ENCODE measurements at regions not wholly inside any gene's neighbourhood (a gene's known extent, or its start where the extent isn't known, plus 50 kb on each side); places are given as distances from the start of the nearest gene placed in this dataset.
"Not testable (repeated sequence)": the region's sequence is repeated elsewhere in the genome, so short reads cannot be mapped to it uniquely, and the experiment has no call there.

DNA sequence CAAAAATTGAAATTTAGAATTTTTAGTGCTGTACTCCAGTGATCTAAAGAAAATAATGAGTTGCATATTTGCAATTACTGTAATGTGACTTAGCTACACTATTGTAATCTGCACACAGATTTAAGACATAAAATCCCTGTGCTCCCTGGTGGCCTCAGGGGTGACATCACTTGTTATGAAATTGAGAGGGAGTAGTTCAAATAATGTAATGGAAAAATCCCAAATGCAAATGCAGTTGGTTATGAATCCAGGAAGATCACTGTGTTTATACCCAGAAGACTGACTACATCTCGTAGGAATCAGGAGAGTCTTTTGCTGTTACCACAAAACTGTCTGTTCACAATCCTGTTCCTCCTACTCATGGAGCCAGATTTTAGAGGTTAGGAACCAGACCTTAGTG, 178.7 kb upstream of the FBXL17 start:
- H3K4me3 ChIP-seq (ENCODE audit: low read length) = no peak overlapping the region
- H3K9me3 ChIP-seq (replicated peaks; ENCODE audit: insufficient read depth, low read length) = no peaks in the 10 kb centered on the region
- H3K36me3 ChIP-seq (replicated peaks; ENCODE audit: insufficient read depth, low read length) = no peaks in the 10 kb centered on the region
- no peak overlapping the region for H3K9ac ChIP-seq (ENCODE audit: low read length)
- no peaks in the 10 kb centered on the region for H4K20me1 ChIP-seq (ENCODE audit: insufficient read depth, low read length)
- no peak overlapping the region for H3K27ac ChIP-seq (ENCODE audit: low read length)
- H3K79me2 ChIP-seq (ENCODE audit: low read length) = no peaks in the 10 kb centered on the region
- no peak for DNase-seq
- H2AFZ ChIP-seq (ENCODE audit: low read length) = no peak overlapping the region
- H3K4me1 ChIP-seq (ENCODE audit: low read length) = no peaks in the 10 kb centered on the region
- no peaks in the 10 kb centered on the region for H3K27me3 ChIP-seq (replicated peaks; ENCODE audit: insufficient read depth, low read length)
- H3F3A ChIP-seq (ENCODE audit: insufficient read depth, low read length) = no peaks in the 10 kb centered on the region
- H3K9me2 ChIP-seq (replicated peaks; ENCODE audit: insufficient read depth, low read length) = no peaks in the 10 kb centered on the region
- no peak for TF ChIP-seq EZH2phosphoT487 (IDR thresholded peaks at IDR 0.05; ENCODE audit: low read length)
- TF ChIP-seq CTCF (IDR thresholded peaks at IDR 0.05; ENCODE audit: low read length) = no peak
- no peak for TF ChIP-seq EZH2 (optimal IDR thresholded peaks at IDR 0.05; ENCODE audit: low read depth, low read length)
- no peak overlapping the region for H3K4me2 ChIP-seq (ENCODE audit: low read depth, low read length)

DNA sequence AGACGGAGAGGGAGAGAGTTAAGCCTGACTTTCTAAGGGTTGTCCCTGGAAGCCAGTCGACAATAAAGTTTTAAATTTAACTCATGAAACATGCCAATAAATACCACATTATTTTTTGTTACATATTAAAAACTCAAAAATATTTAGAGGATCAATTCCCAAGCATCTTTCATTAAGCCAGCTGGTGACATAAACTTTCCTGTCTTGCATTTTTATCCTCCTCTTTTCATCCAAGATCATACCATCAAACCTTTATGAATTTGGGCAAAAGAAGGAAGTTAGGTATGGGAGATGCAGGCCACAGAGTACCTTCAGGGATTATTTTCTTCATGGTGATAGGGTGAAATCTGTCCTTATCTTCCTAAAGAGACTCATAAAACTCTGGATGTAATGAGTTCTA, 178.3 kb upstream of the FBXL17 start:
- Histone ChIP-seq H3K27me3 (replicated peaks; ENCODE audit: insufficient read depth, low read length) (no peaks in the 10 kb centered on the region), H3K9ac (ENCODE audit: low read length) (no peak overlapping the region), H3K4me2 (ENCODE audit: low read depth, low read length) (no peak overlapping the region), H3K79me2 (ENCODE audit: low read length) (no peaks in the 10 kb centered on the region), H3K4me1 (ENCODE audit: low read length) (no peaks in the 10 kb centered on the region), H3K27ac (ENCODE audit: low read length) (no peak overlapping the region), H3K36me3 (replicated peaks; ENCODE audit: insufficient read depth, low read length) (no peaks in the 10 kb centered on the region), H3K9me3 (replicated peaks; ENCODE audit: insufficient read depth, low read length) (no peaks in the 10 kb centered on the region), H4K20me1 (ENCODE audit: insufficient read depth, low read length) (no peaks in the 10 kb centered on the region), H3F3A (ENCODE audit: insufficient read depth, low read length) (no peaks in the 10 kb centered on the region), H3K9me2 (replicated peaks; ENCODE audit: insufficient read depth, low read length) (no peaks in the 10 kb centered on the region), H3K4me3 (ENCODE audit: low read length) (no peak overlapping the region), H2AFZ (ENCODE audit: low read length) (no peak overlapping the region)
- no peak for TF ChIP-seq EZH2phosphoT487 (IDR thresholded peaks at IDR 0.05; ENCODE audit: low read length)
- TF ChIP-seq CTCF (IDR thresholded peaks at IDR 0.05; ENCODE audit: low read length) = no peak
- TF ChIP-seq EZH2 (optimal IDR thresholded peaks at IDR 0.05; ENCODE audit: low read depth, low read length) = no peak
- no peak for DNase-seq

DNA sequence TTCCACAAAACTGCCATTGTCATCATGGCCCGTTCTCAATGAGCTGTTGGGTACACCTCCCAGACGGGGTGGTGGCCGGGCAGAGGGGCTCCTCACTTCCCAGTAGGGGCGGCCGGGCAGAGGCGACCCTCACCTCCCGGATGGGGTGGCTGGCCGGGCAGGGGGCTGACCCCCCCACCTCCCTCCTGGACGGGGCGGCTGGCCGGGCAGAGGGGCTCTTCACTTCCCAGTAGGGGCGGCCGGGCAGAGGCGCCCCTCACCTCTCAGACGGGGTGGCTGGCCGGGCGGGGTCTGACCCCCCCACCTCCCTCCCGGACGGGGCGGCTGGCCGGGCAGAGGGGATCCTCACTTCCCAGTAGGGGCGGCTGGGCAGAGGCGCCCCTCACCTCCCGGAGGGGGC, 176.9 kb upstream of the FBXL17 start:
- not testable (repeated sequence) for H3K27me3 ChIP-seq (replicated peaks; ENCODE audit: insufficient read depth, low read length); H3K36me3 ChIP-seq (replicated peaks; ENCODE audit: insufficient read depth, low read length); H3K4me2 ChIP-seq (ENCODE audit: low read depth, low read length); H3K9ac ChIP-seq (ENCODE audit: low read length); H3K4me1 ChIP-seq (ENCODE audit: low read length); H3K9me3 ChIP-seq (replicated peaks; ENCODE audit: insufficient read depth, low read length); DNase-seq; H3F3A ChIP-seq (ENCODE audit: insufficient read depth, low read length); H2AFZ ChIP-seq (ENCODE audit: low read length); H3K27ac ChIP-seq (ENCODE audit: low read length); H4K20me1 ChIP-seq (ENCODE audit: insufficient read depth, low read length); H3K79me2 ChIP-seq (ENCODE audit: low read length); H3K9me2 ChIP-seq (replicated peaks; ENCODE audit: insufficient read depth, low read length); H3K4me3 ChIP-seq (ENCODE audit: low read length)

DNA sequence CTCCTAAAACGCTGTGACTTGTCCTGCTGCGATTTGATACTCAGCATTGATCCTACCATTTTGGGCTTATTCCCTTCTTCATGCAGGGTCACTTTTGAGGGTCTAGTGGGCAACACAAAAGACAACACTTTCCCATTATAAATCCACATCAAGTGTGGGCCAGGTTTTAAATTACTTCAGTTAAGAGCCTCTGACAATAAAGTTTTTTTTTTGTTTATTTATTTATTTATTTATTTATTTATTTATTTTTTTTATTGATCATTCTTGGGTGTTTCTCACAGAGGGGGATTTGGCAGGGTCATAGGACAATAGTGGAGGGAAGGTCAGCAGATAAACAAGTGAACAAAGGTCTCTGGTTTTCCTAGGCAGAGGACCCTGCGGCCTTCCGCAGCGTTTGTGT, 176.2 kb upstream of the FBXL17 start:
- not testable (repeated sequence) for H4K20me1 ChIP-seq (ENCODE audit: insufficient read depth, low read length); H3K4me1 ChIP-seq (ENCODE audit: low read length); H3K9me3 ChIP-seq (replicated peaks; ENCODE audit: insufficient read depth, low read length); H3K4me2 ChIP-seq (ENCODE audit: low read depth, low read length); H3K4me3 ChIP-seq (ENCODE audit: low read length); H3K36me3 ChIP-seq (replicated peaks; ENCODE audit: insufficient read depth, low read length); H2AFZ ChIP-seq (ENCODE audit: low read length); H3F3A ChIP-seq (ENCODE audit: insufficient read depth, low read length); H3K9me2 ChIP-seq (replicated peaks; ENCODE audit: insufficient read depth, low read length); H3K27ac ChIP-seq (ENCODE audit: low read length); H3K27me3 ChIP-seq (replicated peaks; ENCODE audit: insufficient read depth, low read length); H3K79me2 ChIP-seq (ENCODE audit: low read length); H3K9ac ChIP-seq (ENCODE audit: low read length); DNase-seq
